NCI-H2196 (cell line): ENCODE measurements at regions not wholly inside any gene's neighbourhood (a gene's known extent, or its start where the extent isn't known, plus 50 kb on each side); places are given as distances from the start of the nearest gene placed in this dataset.

Experiments
- DNase-seq: peaks from one replicate; lab custom pipeline; 2025; ENCODE audit not compliant: unreplicated experiment; lab: John Stamatoyannopoulos, UW

DNA sequence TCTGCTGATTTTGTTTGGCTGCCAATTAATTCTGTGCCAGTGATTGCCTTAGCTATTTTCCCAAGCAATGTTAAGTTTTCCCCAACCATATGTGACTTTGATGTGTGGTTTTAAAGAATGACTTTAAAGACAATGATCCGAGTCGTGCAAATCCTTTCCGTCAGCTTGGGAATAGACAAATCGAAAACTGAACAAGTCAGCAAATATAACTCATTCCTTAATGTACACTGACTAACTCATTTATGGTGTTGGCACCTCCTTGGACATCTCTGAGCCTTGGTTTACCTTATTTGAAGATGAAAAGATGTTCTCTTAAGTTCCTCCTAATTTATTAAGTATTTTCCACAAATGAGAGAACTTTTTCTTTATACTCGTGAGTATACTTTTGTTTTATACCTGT is 249.4 kb upstream of the SLCO3A1 start:
- no peak for DNase-seq

GRCh38 chr15:91605576-91605975 is 247.9 kb upstream of the SLCO3A1 start:
- DNase-seq: no peak

GRCh38 chr15:91609231-91609630 is 244.3 kb upstream of the SLCO3A1 start:
- DNase-seq: no peak

GRCh38 chr15:91609966-91610365 is 243.5 kb upstream of the SLCO3A1 start:
- DNase-seq: no peak

DNA sequence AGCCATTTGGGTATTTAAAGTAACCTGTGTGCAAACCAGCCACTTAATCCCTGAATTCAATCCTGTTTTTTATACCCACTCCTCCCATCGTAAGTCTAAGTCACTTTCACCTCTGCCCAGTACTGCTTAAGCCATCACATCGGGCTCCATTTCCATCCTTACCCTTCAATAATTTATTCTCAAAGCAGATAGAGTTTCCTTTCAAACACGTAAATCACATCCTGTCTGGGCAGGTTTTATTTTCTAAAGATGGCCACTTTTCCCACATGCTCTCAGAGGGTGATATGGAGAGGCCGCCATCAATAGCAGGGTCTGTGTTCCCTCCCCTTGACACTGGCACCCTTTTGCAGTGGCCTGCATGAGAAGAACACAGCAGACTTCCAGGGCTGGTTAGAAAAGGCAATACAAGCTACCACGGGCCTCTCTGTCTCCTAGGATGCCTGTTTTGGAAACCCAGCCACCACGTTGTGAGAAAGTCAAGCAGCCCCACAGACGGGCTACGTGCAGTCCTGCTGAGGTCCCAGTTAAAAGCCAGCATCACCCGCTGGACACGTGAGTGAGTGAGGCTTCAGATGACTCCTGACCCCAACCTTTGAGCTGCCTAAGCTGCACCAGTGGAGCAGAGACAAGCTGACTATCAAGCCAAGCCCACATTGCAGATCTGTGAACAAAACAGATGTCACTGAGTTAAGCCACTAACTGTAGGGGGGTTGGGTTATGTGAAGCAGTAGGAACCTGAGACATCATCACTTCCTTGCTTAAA is 241.8 kb upstream of the SLCO3A1 start:
- no peak for DNase-seq

DNA sequence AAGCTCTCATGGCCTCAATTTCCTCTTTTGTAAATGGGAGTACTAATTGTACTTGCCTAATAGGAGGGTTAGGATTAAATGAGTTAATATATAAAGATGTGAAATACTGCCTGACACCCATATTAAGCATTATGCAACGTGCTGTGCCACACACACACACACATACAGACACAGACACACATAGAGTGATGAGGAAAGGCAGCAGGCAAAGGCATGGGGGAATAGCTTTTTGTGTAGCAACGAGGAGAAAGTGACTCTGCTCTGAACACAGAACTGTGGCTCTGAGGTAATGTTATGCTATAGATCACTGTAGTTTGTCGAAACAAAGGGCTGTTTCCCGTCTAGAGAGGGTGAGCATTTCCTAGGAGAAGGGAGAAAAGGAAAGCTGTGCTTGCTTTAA is 233.3 kb upstream of the SLCO3A1 start:
- no peak for DNase-seq

DNA sequence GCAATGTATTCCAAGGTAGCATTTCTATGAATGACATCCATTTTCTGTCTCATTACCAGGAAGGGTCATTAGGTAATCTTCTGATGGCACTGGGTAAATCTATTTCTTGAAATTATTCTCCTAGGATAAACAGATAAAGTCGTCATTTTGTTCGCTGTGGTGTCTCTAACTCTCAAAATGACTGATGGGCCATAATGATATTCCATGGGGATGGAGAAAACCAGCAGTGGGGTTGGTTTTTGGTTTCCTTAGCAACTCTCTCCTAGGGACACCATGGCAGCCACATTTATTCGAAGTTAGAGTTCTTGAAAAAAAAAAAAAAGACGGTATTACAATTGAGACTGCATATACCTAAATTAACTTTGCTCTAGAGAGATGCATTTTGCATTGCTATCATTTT is 231.3 kb upstream of the SLCO3A1 start:
- no peak for DNase-seq

GRCh38 chr15:91622711-91623342 is 230.7 kb upstream of the SLCO3A1 start:
- no peak for DNase-seq

DNA sequence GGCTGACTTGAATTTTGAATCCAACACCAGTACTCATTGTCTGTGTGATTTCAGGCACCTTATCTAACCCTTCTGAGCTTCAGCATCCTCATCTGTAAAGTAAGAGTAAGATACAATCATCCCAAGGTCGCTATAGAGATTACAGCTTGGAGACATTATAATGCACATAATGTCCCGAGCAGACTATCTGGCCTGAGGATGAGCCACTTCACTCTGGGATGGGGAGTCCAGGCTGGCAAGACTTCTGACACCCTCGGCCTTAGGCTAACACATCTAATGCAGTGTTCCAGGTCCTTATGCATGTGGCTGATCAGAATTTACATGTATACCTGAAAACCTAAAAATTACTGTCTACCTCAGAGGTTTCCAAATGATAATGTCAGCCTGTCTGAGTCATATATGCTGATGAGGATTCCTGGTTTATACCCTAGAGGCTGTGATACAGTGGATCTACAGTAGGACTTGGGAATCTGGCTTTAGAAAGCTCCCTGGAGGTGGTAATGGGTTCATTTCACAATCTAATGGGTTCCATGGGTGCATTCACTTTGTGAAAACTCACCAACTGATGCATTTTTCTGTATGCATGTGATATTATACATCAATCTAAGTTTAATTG is 229.0 kb upstream of the SLCO3A1 start:
- no peak for DNase-seq

DNA sequence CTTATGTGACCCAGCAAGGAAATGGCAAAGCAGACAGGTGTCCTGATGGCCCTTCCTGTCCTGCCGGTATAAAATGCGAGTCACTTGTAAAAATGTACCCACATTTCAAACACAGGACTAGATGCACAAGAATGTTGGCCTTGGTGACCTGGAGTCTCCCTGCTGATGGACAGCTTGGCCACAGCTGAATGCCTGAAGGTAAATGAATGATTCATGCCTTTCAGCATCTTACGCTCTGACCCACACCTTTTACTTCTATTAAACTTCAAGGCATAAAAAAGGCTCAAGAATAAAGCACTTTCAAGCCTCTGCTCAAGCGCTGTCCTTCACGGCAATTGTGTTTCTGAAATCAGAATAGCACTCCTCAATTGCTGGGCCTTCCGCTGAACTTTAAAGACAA is 228.0 kb upstream of the SLCO3A1 start:
- DNase-seq: no peak

DNA sequence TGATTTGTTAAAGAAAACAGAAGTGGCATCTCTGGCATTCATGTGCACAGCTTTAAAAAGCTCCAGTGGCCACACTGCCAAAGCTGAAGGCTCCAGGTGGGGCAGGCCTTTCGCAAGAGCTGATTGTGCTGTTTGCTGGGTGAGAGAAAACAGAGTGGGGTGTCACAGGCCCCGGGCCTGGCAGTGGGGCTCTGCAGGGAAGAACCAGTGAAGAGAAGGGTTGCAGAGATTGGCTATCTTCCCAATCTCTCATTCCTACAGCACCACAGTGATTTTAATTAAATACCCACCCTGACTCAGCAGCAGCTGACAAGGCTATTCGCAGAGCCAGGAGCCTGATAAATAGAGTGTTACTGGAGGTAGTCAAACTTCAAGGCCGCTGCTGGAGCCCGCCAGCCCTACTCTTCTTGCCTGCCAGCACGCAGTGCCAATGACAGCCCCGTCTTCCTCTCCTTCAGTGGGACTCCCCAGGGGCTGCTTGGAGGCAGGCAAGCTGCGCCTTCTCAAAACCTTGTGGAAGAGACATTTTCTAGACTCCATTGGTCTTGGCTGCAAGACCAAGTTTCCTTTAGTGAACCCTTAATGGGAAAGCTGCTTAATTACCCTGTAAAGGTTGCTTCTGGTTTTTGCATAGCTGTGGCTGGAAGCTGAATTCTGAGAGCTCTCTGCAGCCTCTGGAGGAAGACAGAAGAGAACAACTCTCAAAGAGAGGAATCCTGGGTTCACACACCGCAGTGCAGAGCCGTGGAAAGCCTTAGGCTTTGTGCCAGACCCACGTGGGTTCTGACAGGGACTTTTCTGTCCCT is 225.8 kb upstream of the SLCO3A1 start:
- no peak for DNase-seq

- DNase-seq: no peak
Observed at GRCh38 chr15:91630090-91630489, 223.4 kb upstream of the SLCO3A1 start.

DNA sequence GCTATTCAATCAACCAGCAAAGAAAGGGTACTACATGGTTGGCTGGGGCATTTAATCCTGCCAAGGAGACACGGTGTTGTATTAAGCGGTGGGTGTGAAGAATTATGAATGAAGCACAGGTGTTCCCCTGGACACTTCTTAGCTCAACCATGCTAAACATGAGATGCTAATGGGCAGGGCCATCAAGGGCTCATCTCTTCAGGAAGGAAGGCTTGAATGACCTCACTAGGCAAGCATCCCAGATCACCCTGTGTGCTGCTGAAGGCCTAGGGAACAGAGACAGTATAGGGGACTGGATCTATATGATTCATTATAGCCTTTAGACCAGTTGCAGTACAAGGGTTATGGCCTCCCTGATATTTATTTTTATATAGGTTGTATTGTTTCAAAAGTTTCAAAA is 221.3 kb upstream of the SLCO3A1 start:
- no peak for DNase-seq

- no peak for DNase-seq
Observed at GRCh38 chr15:91632981-91633380, 220.5 kb upstream of the SLCO3A1 start.

DNA sequence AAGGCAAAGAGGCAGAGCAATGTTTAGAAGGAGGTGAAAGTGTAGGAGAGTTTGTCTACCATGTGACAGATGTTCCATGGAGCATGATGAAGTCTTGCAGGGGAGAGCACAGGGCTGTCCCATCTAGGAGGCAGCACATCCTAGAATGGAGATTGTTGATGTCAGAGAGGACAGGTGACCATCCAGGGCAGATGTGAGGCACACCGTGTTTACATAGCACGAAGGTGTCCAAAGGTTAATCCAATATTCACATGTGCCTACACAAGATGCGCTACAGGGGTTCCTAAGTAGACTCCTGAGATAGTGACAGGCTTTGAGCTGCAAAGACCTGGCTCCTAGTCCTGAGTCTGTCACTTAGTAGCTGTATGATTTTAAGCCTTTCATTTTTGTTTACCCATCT is 219.3 kb upstream of the SLCO3A1 start:
- no peak for DNase-seq

DNA sequence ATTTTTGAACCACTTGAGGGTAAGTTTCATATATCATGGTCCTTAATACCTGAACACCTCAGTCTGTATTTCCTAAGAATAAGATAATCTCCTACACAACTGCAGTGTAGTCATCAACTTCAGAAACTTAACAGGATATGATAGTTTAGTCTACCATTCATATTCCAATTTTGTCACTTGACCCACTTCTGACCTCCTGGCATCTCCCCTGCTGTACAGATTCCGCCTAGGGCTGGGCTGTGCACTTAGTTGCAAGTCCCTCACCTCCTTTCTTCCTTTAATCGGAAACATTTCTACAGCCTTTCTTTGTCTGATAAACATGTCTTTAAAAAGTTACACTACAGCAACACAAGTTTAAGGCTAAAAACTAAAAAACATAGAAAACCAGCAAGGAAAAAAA is 218.4 kb upstream of the SLCO3A1 start:
- no peak for DNase-seq

GRCh38 chr15:91635641-91636040 is 217.9 kb upstream of the SLCO3A1 start:
- no peak for DNase-seq

- no peak for DNase-seq
Observed at GRCh38 chr15:91649016-91649415, 204.5 kb upstream of the SLCO3A1 start.

GRCh38 chr15:91649831-91650321 is 203.6 kb upstream of the SLCO3A1 start:
- DNase-seq: no peak

DNA sequence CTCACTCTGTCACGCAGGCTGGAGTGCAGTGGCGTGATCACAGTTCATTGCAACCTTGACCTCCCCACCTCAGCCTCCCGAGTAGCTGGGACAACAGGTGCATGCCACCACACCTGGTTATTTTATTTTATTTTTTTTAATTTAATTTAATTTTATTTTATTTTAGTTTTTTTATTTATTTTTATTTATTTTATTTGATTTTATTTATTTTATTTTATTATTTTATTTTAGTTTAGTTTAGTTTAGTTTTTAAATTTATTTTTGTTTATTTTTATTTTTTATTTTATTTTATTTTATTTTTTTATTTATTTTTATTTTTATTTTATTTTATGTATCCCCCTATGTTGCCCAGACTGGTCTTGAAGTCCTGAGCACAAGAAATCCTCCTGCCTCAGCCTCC is 202.3 kb upstream of the SLCO3A1 start:
- DNase-seq: no peak

DNA sequence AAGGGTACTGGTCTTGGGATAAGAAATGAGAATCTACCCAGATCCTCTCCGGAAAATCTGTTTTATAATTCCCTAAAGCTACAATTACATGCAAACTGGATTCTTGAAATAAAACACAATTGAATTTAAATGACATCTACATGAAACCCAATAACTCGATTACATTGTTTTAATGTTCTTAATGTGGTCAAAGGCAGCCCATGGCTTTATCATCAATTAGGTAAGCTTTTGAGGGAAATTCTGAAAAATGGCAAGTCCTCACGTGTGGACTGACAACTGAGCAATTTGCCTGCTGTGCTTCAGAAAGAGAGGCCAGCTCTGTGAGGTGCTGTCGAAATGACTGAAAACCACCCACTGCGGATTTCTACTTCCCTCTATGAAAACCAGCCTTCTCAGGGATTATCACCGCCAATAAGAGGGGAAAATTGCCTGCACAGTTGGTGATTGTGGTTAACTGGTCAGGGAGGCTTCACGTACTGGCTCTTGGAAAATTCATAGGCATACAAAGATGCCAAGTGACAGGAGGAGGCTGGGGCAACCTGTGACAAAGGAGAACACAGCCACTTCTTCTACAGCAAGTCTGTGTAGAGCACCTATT is 200.8 kb upstream of the SLCO3A1 start:
- no peak for DNase-seq
